Mesenchymal stem cell (in vitro differentiated cells and primary cell): ENCODE measurements at regions not wholly inside any gene's neighbourhood (a gene's known extent, or its start where the extent isn't known, plus 50 kb on each side); places are given as distances from the start of the nearest gene placed in this dataset.
"Not testable (repeated sequence)": the region's sequence is repeated elsewhere in the genome, so short reads cannot be mapped to it uniquely, and the experiment has no call there.

Experiments
- DNase-seq: peaks from one replicate; pipeline ENCODE4 v3.0.0-alpha.2; 2013
- H2AFZ ChIP-seq: one replicate; pipeline ENCODE4 v1.6.1; 2013; ENCODE audit warnings: low read depth, mild to moderate bottlenecking, control low read depth, inconsistent platforms, low read length, moderate library complexity
- H2AK5ac ChIP-seq: 2 replicates; pipeline ENCODE4 v1.6.1; 2013; ENCODE audit warnings: low read length, moderate library complexity, mild to moderate bottlenecking, inconsistent platforms; ENCODE audit not compliant: severe bottlenecking
- H2BK120ac ChIP-seq: one replicate; pipeline ENCODE4 v1.6.1; 2013; ENCODE audit warnings: low read depth, mild to moderate bottlenecking, inconsistent platforms, low read length, moderate library complexity
- H2BK12ac ChIP-seq, 2 experiments: one replicate each; pipeline ENCODE4 v1.6.1; 2013; ENCODE audit warnings: inconsistent platforms in 2 of 2, low read length in 2 of 2, mild to moderate bottlenecking in 2 of 2, moderate library complexity in 2 of 2, control low read depth in 1 of 2
- H2BK15ac ChIP-seq: one replicate; pipeline ENCODE4 v1.6.1; 2013; ENCODE audit warnings: mild to moderate bottlenecking, low read depth, inconsistent platforms; ENCODE audit not compliant: poor library complexity, severe bottlenecking
- H2BK5ac ChIP-seq: 2 replicates; pipeline ENCODE4 v1.6.1; 2013; ENCODE audit warnings: low read depth, mild to moderate bottlenecking, low read length, control low read depth, inconsistent platforms; ENCODE audit not compliant: poor library complexity, severe bottlenecking
- H3K14ac ChIP-seq, 2 experiments: one replicate each; pipeline ENCODE4 v1.6.1; 2013; ENCODE audit warnings: inconsistent platforms in 2 of 2, low read length in 2 of 2, control low read depth in 1 of 2, mild to moderate bottlenecking in 1 of 2, moderate library complexity in 1 of 2
- H3K18ac ChIP-seq, 2 experiments: one replicate each; pipeline ENCODE4 v1.6.1; 2013; ENCODE audit warnings: inconsistent platforms in 2 of 2, low read length in 2 of 2, control low read depth in 1 of 2, low read depth in 1 of 2, mild to moderate bottlenecking in 1 of 2
- H3K23ac ChIP-seq, 2 experiments: one replicate each; pipeline ENCODE4 v1.6.1; 2013; ENCODE audit warnings: inconsistent platforms in 2 of 2, low read length in 2 of 2, mild to moderate bottlenecking in 2 of 2, moderate library complexity in 2 of 2, control low read depth in 1 of 2
- H3K27ac ChIP-seq: 2 replicates; pipeline ENCODE4 v1.5.1; 2013; ENCODE audit warnings: mild to moderate bottlenecking, moderate library complexity, low read length, control low read depth, inconsistent platforms; ENCODE audit not compliant: poor library complexity, severe bottlenecking
- H3K27me3 ChIP-seq, 2 experiments: 2 replicates each; pipeline versions ENCODE4 v1.6.1 to v1.7.0; 2013; ENCODE audit warnings: low read length in 2 of 2, mild to moderate bottlenecking in 2 of 2, moderate library complexity in 2 of 2, control low read depth in 1 of 2, inconsistent platforms in 1 of 2; ENCODE audit not compliant: control insufficient read depth in 1 of 2, insufficient read depth in 1 of 2
- H3K36me3 ChIP-seq, 2 experiments: 2 replicates each; pipeline versions ENCODE4 v1.6.1 to v1.7.0; 2013; ENCODE audit warnings: low read length in 2 of 2, control low read depth in 1 of 2, inconsistent platforms in 1 of 2, low read depth in 1 of 2, mild to moderate bottlenecking in 1 of 2; ENCODE audit not compliant: insufficient read depth in 2 of 2, control insufficient read depth in 1 of 2
- H3K4ac ChIP-seq, 2 experiments: one replicate each; pipeline ENCODE4 v1.6.1; 2013; ENCODE audit warnings: inconsistent platforms in 2 of 2, low read length in 2 of 2, mild to moderate bottlenecking in 2 of 2, moderate library complexity in 2 of 2, control low read depth in 1 of 2, low read depth in 1 of 2
- H3K4me1 ChIP-seq: 2 replicates; pipeline ENCODE4 v1.6.1; 2013; ENCODE audit warnings: low read depth, low read length, control low read depth; ENCODE audit not compliant: control insufficient read depth, insufficient read depth
- H3K4me2 ChIP-seq: 2 replicates; pipeline ENCODE4 v1.6.1; 2013; ENCODE audit warnings: low read length, mild to moderate bottlenecking, inconsistent platforms; ENCODE audit not compliant: poor library complexity, severe bottlenecking
- H3K4me3 ChIP-seq, 2 experiments: 2 replicates each; pipeline versions ENCODE4 v1.5.1 to v1.7.0; 2013; ENCODE audit warnings: low read length in 2 of 2, mild to moderate bottlenecking in 2 of 2, control low read depth in 1 of 2, low read depth in 1 of 2; ENCODE audit not compliant: insufficient read depth in 1 of 2
- H3K79me1 ChIP-seq: replicated peaks from 2 replicates; pipeline ENCODE4 v1.6.1; 2013; ENCODE audit warnings: mild to moderate bottlenecking, control low read depth, low read length, inconsistent platforms; ENCODE audit not compliant: poor library complexity, severe bottlenecking
- H3K9ac ChIP-seq: 2 replicates; pipeline ENCODE4 v1.7.0; 2013; ENCODE audit warnings: mild to moderate bottlenecking, low read length, moderate library complexity
- H3K9me3 ChIP-seq: 2 replicates; pipeline ENCODE4 v1.7.0; 2013; ENCODE audit warnings: mild to moderate bottlenecking, low read length; ENCODE audit not compliant: control insufficient read depth
- H4K8ac ChIP-seq: one replicate; pipeline ENCODE4 v1.6.1; 2013; ENCODE audit warnings: inconsistent platforms, mild to moderate bottlenecking, low read length, moderate library complexity
- H4K91ac ChIP-seq: one replicate; pipeline ENCODE4 v1.6.1; 2013; ENCODE audit warnings: mild to moderate bottlenecking, low read length, inconsistent platforms
- WGBS: methylation state at CpG from one replicate; pipeline ENCODE4 v1.1.7; 2013; ENCODE audit warnings: mixed read lengths; 5-methylcytosine and 5-hydroxymethylcytosine counted together

- Histone ChIP-seq H3K23ac (no peak overlapping the region), H3K14ac (no peak overlapping the region), H3K4me1 (no peaks in the 10 kb centered on the region), H3K9ac (no peak overlapping the region), H2AFZ (no peak overlapping the region), H3K18ac (no peak overlapping the region), H4K8ac (no peak overlapping the region), H3K4me3 (no peak overlapping the region), H3K9me3 (no peaks in the 10 kb centered on the region), H3K79me1 (no peaks in the 10 kb centered on the region), H4K91ac (no peak overlapping the region), H3K4me2 (no peak overlapping the region), H2AK5ac (no peak overlapping the region), H3K27me3 (peaks cover 0 to 14% of the 10 kb centered on the region in 2 experiments), H3K36me3 (no peaks in the 10 kb centered on the region), H2BK5ac (no peak overlapping the region), H3K27ac (no peak overlapping the region), H2BK15ac (no peak overlapping the region), H2BK12ac (no peak overlapping the region), H3K4ac (no peak overlapping the region), H2BK120ac (no peak overlapping the region)
- DNase-seq = no peak
- WGBS = 75% methylated on average over 3 of the region's 7 CpGs
Observed at GRCh38 chr15:57797568-57798267, 91.2 kb downstream of the POLR2M start.

- Histone ChIP-seq H2AK5ac (no peak overlapping the region), H2BK5ac (no peak overlapping the region), H3K9ac (no peak overlapping the region), H3K36me3 (no peaks in the 10 kb centered on the region), H3K9me3 (no peaks in the 10 kb centered on the region), H3K18ac (no peak overlapping the region), H3K27me3 (peaks cover 0 to 7% of the 10 kb centered on the region in 2 experiments), H3K14ac (no peak overlapping the region), H3K4me3 (no peak overlapping the region), H4K8ac (no peak overlapping the region), H3K23ac (no peak overlapping the region), H3K4ac (no peak overlapping the region), H3K4me1 (no peaks in the 10 kb centered on the region), H2AFZ (no peak overlapping the region), H2BK12ac (no peak overlapping the region), H4K91ac (no peak overlapping the region), H3K27ac (no peak overlapping the region), H3K79me1 (no peaks in the 10 kb centered on the region), H2BK15ac (no peak overlapping the region), H3K4me2 (no peak overlapping the region), H2BK120ac (no peak overlapping the region)
- DNase-seq = no peak
- 68% methylated on average over 2 of the region's 7 CpGs for WGBS
Observed at GRCh38 chr15:57806003-57806402, 99.5 kb downstream of the POLR2M start.

GRCh38 chr15:57809285-57809684, 102.8 kb downstream of the POLR2M start:
- not testable (repeated sequence) for H3K36me3 ChIP-seq, H3K14ac ChIP-seq, H4K8ac ChIP-seq, DNase-seq, H3K23ac ChIP-seq, H3K4ac ChIP-seq, H3K9me3 ChIP-seq, H3K4me3 ChIP-seq, H2BK12ac ChIP-seq, H2AK5ac ChIP-seq, H2BK120ac ChIP-seq, H3K79me1 ChIP-seq, H4K91ac ChIP-seq, H3K4me1 ChIP-seq, H3K27me3 ChIP-seq, H2BK5ac ChIP-seq, H2BK15ac ChIP-seq, H3K4me2 ChIP-seq, H3K18ac ChIP-seq, H2AFZ ChIP-seq, H3K9ac ChIP-seq, H3K27ac ChIP-seq
- 83% methylated on average over 3 of the region's 7 CpGs for WGBS

- H3K79me1 ChIP-seq = no peaks in the 10 kb centered on the region
- no peak overlapping the region for H4K91ac ChIP-seq
- no peak overlapping the region for H3K14ac ChIP-seq
- H2BK120ac ChIP-seq = no peak overlapping the region
- no peak overlapping the region for H2AK5ac ChIP-seq
- H3K4me3 ChIP-seq = no peak overlapping the region
- H2BK15ac ChIP-seq = no peak overlapping the region
- no peak overlapping the region for H2BK5ac ChIP-seq
- peaks cover 12 to 32% of the 10 kb centered on the region in 2 experiments for H3K27me3 ChIP-seq
- no peaks in the 10 kb centered on the region for H3K9me3 ChIP-seq
- H3K4me2 ChIP-seq = no peak overlapping the region
- H3K23ac ChIP-seq = no peak overlapping the region
- no peak overlapping the region for H2BK12ac ChIP-seq
- DNase-seq = no peak
- H2AFZ ChIP-seq = no peak overlapping the region
- no peaks in the 10 kb centered on the region for H3K36me3 ChIP-seq
- no peak overlapping the region for H3K4ac ChIP-seq
- H3K4me1 ChIP-seq = no peaks in the 10 kb centered on the region
- no peak overlapping the region for H3K27ac ChIP-seq
- 89% methylated on average over 6 of the region's 6 CpGs for WGBS
- no peak overlapping the region for H3K9ac ChIP-seq
- H3K18ac ChIP-seq = no peak overlapping the region
- no peak overlapping the region for H4K8ac ChIP-seq
Observed at GRCh38 chr15:57816599-57816998, 110.1 kb downstream of the POLR2M start.
